Muscle layer of duodenum (tissue), 2 donors: ENCODE measurements at regions not wholly inside any gene's neighbourhood (a gene's known extent, or its start where the extent isn't known, plus 50 kb on each side); places are given as distances from the start of the nearest gene placed in this dataset.

ENCODE experiments used
- H3K27ac ChIP-seq: one replicate; pipeline ENCODE4 v1.7.0; 2013; ENCODE audit warnings: mild to moderate bottlenecking, low read length
- H3K27me3 ChIP-seq: one replicate; pipeline ENCODE4 v1.7.0; 2013; ENCODE audit warnings: low read depth, mild to moderate bottlenecking, control low read depth, low read length
- H3K36me3 ChIP-seq, 2 donors: one replicate each; pipeline ENCODE4 v1.7.0; 2013; ENCODE audit warnings: low read length in 2 of 2, control low read depth in 1 of 2, mild to moderate bottlenecking in 1 of 2; ENCODE audit not compliant: insufficient read depth in 2 of 2, control insufficient read depth in 1 of 2
- H3K4me1 ChIP-seq, 2 donors: one replicate each; pipeline ENCODE4 v1.7.0; 2013; ENCODE audit warnings: low read length in 2 of 2, mild to moderate bottlenecking in 2 of 2, control low read depth in 1 of 2, moderate library complexity in 1 of 2; ENCODE audit not compliant: insufficient read depth in 2 of 2, control insufficient read depth in 1 of 2
- H3K4me3 ChIP-seq, 2 donors: one replicate each; pipeline ENCODE4 v1.7.0; 2013; ENCODE audit warnings: low read length in 2 of 2, low read depth in 1 of 2, mild to moderate bottlenecking in 1 of 2
- H3K9me3 ChIP-seq, 2 donors: one replicate each; pipeline ENCODE4 v1.7.0; 2013; ENCODE audit warnings: low read length in 2 of 2, control low read depth in 1 of 2, mild to moderate bottlenecking in 1 of 2; ENCODE audit not compliant: control insufficient read depth in 1 of 2
- donor health status: healthy.

- no peak overlapping the region for H3K4me3 ChIP-seq
- no peaks in the 10 kb centered on the region for H3K4me1 ChIP-seq
- no peak overlapping the region for H3K27ac ChIP-seq
- peaks cover 0 to 7% of the 10 kb centered on the region in 2 donors for H3K9me3 ChIP-seq
- H3K27me3 ChIP-seq: no peaks in the 10 kb centered on the region
- no peaks in the 10 kb centered on the region for H3K36me3 ChIP-seq
These were observed 315.0 kb downstream of the AHR start for GRCh38 chr7:17613338-17614041.

DNA sequence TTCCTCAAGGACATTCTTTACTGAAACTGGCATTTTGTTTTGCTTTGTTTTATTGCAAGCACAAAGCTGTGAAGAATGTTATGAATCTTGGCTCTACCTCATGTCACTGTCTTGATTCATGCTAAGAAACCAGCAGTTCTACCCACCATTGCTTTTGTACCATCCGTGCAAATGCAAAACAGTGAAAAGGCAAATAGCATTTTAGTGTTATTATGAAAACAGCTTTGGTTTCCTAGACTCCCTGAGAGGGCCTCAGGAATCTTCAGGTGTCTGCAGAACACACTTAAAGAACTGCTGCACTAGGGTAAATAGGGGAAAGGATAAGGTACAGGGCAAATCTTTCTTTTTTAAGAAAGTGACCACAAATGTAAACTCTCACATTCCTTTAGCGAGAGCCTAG lies 318.9 kb downstream of the AHR start:
- H3K27me3 ChIP-seq: no peaks in the 10 kb centered on the region
- H3K36me3 ChIP-seq: no peaks in the 10 kb centered on the region
- no peak overlapping the region for H3K4me3 ChIP-seq
- H3K4me1 ChIP-seq: no peaks in the 10 kb centered on the region
- no peak overlapping the region for H3K27ac ChIP-seq
- peaks cover 0 to 7% of the 10 kb centered on the region in 2 donors for H3K9me3 ChIP-seq

DNA sequence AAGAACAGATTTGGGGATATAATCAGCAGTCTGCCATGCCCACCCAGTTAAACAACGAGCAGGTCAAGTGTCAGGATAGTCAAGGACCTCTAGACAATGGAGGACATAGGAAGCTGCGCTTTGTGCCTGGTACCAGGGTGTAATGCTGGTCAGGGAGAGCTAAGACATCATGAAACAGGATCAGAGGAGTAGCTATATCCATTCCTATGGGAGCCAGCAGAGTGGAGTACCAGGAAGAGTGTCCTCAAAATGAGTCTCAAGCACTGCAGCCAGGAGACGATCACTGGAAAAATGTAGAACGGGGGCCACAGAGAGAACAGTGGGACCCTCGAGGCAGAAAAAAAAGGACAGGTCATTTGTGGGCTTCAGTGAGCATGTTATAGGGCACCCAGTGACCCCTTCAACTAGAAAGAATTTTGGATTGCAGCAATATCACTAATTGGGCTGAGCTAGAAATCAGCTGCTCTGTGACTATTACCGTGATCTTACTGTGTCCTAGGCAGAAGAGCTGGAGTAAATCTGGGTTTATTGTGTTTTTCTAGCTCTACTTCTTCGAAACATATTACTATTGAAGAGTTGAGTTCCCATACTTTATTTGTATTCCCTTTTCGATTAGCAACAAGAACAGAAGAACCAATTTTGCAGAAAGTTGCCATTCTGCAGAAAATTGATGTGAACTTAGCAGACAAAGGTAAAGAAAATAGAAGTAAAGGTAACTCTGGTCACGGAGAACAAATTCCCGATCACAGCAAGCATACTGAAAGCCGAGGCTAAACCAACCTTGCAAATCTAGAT lies 319.6 kb downstream of the AHR start:
- no peak overlapping the region for H3K4me3 ChIP-seq
- H3K36me3 ChIP-seq: no peaks in the 10 kb centered on the region
- H3K4me1 ChIP-seq: no peaks in the 10 kb centered on the region
- peaks cover 0 to 7% of the 10 kb centered on the region in 2 donors for H3K9me3 ChIP-seq
- H3K27me3 ChIP-seq: no peaks in the 10 kb centered on the region
- no peak overlapping the region for H3K27ac ChIP-seq

DNA sequence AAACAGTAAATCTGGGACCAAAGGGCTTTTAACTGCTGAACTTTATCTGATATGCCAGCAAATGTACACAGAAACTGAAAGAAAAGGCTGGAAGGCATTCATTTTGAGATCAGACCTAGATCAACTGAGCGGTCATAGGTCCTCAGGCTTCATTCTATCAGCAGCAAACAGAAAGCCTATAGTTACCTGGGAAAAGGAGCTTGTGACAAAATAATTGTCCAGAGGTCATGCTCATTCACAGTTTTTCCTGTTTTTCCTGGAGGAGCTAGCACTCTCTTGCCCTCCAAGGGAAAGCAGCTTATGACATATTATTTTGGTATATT lies 320.2 kb downstream of the AHR start:
- peaks cover 0 to 1% of the 10 kb centered on the region in 2 donors for H3K9me3 ChIP-seq
- H3K27ac ChIP-seq: no peak overlapping the region
- no peak overlapping the region for H3K4me3 ChIP-seq
- H3K4me1 ChIP-seq: no peaks in the 10 kb centered on the region
- H3K27me3 ChIP-seq: no peaks in the 10 kb centered on the region
- H3K36me3 ChIP-seq: no peaks in the 10 kb centered on the region

- no peaks in the 10 kb centered on the region for H3K27me3 ChIP-seq
- H3K36me3 ChIP-seq: no peaks in the 10 kb centered on the region
- H3K4me1 ChIP-seq: no peaks in the 10 kb centered on the region
- H3K9me3 ChIP-seq: no peaks in the 10 kb centered on the region
- H3K27ac ChIP-seq: no peak overlapping the region
- no peak overlapping the region for H3K4me3 ChIP-seq
These were observed 320.9 kb downstream of the AHR start for GRCh38 chr7:17619196-17619818.

DNA sequence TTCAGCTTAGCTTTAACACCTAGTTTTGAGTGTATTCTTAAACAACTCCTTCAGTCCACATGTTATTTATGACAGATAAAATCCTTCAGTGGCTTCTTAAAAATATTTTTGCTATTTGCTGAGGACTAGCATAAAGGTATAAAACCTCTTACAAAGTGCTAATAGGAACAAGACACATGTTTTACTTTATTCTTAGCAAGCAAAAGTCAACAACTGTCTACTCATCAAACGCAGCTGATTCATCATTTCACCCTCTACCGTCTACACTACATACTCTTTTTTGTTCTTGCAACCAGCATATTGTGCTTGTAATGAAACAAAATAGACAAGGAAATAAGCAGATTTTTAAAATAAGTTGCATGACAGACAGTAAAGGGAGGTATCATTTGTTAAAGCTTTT lies 319.7 kb downstream of the SNX13 start:
- H3K9me3 ChIP-seq: no peaks in the 10 kb centered on the region
- no peaks in the 10 kb centered on the region for H3K27me3 ChIP-seq
- H3K4me3 ChIP-seq: no peak overlapping the region
- H3K4me1 ChIP-seq: no peaks in the 10 kb centered on the region
- no peak overlapping the region for H3K27ac ChIP-seq
- H3K36me3 ChIP-seq: no peaks in the 10 kb centered on the region

DNA sequence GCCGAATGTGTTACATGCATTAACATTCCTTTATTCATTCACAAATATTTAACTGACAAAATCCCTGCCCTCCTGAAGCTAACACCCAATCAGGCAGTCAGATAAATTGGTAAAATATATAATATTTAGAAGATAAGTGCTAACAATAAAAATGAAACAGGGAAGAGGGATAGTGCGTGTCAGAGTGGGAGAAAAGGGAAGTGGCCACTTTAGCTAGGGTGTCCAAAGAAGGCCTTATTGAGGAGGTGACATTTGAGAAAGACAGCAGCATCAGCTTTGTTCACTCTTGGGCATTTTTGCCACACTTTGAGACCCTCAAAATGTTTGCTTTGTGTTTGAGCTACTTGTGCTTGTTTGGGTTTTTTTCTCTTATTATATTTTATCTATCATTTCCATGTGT lies 317.8 kb downstream of the SNX13 start:
- Histone ChIP-seq H3K9me3 (no peaks in the 10 kb centered on the region), H3K4me1 (no peaks in the 10 kb centered on the region), H3K36me3 (no peaks in the 10 kb centered on the region), H3K27me3 (no peaks in the 10 kb centered on the region), H3K4me3 (no peak overlapping the region), H3K27ac (no peak overlapping the region)

- Histone ChIP-seq H3K27ac (no peak overlapping the region), H3K4me1 (no peaks in the 10 kb centered on the region), H3K27me3 (no peaks in the 10 kb centered on the region)
These were observed 316.6 kb downstream of the SNX13 start for GRCh38 chr7:17623546-17624185.

GRCh38 chr7:17624379-17624778 lies 315.9 kb downstream of the SNX13 start:
- Histone ChIP-seq H3K27ac (no peak overlapping the region), H3K36me3 (no peaks in the 10 kb centered on the region), H3K9me3 (no peaks in the 10 kb centered on the region), H3K4me3 (no peak overlapping the region), H3K4me1 (no peaks in the 10 kb centered on the region), H3K27me3 (no peaks in the 10 kb centered on the region)

More at GRCh38 chr7:17623546-17624185, 316.6 kb downstream of the SNX13 start:
- no peaks in the 10 kb centered on the region for H3K9me3 ChIP-seq
- H3K36me3 ChIP-seq: no peaks in the 10 kb centered on the region
- no peak overlapping the region for H3K4me3 ChIP-seq

GRCh38 chr7:17625043-17625442 lies 315.3 kb downstream of the SNX13 start:
- Histone ChIP-seq H3K36me3 (no peaks in the 10 kb centered on the region), H3K4me1 (no peaks in the 10 kb centered on the region), H3K9me3 (no peaks in the 10 kb centered on the region), H3K4me3 (no peak overlapping the region), H3K27me3 (no peaks in the 10 kb centered on the region), H3K27ac (no peak overlapping the region)

DNA sequence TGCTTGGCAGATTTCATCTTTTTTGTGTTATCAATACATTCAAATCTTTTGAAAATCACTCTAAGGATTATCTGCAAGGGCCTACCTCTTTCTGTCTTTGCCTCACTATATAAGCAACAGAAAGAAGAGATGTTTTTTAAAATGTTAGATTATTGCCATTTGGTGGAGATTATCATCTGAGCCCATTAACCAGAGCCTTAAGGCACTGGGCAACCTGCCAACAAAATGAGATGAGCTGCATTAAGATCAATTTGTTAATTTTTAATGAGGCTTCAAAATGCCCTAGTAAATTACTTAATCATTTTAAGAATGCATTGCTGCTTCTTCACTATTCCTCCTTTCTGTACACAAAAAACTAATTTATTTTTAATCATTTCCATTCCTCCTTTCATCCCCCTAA lies 314.1 kb downstream of the SNX13 start:
- Histone ChIP-seq H3K9me3 (no peaks in the 10 kb centered on the region), H3K27ac (no peak overlapping the region), H3K4me3 (no peak overlapping the region), H3K27me3 (no peaks in the 10 kb centered on the region), H3K4me1 (no peaks in the 10 kb centered on the region), H3K36me3 (no peaks in the 10 kb centered on the region)
